GM10248 (cell line): ENCODE measurements at regions not wholly inside any gene's neighbourhood (a gene's known extent, or its start where the extent isn't known, plus 50 kb on each side); places are given as distances from the start of the nearest gene placed in this dataset.

Source experiments
- CTCF ChIA-PET: fragments of 300-600 bp; sonication (Branson Sonifier 250); formaldehyde crosslinking; extraction: SDS; loops from one replicate; lab custom pipeline; 2021; ENCODE audit warnings: antibody characterized with exemption; lab: Yijun Ruan, JAX
- POLR2A ChIA-PET: fragments of 350-650 bp; sonication (Branson Sonifier 250); formaldehyde crosslinking; extraction: SDS; loops from one replicate; lab custom pipeline; 2020; ENCODE audit warnings: antibody characterized with exemption; lab: Yijun Ruan, JAX
- DNase-seq: peaks from one replicate; pipeline ENCODE4 v3.0.0; 2012; ENCODE audit errors: extremely low spot score
- TF ChIP-seq, protein P1 (sequence below): IDR thresholded peaks from 2 replicates; pipeline ENCODE4 v1.5.1; 2012; ENCODE audit warnings: mild to moderate bottlenecking, low read depth; ENCODE audit errors: extremely low read depth, missing control alignments, control extremely low read depth

DNA sequence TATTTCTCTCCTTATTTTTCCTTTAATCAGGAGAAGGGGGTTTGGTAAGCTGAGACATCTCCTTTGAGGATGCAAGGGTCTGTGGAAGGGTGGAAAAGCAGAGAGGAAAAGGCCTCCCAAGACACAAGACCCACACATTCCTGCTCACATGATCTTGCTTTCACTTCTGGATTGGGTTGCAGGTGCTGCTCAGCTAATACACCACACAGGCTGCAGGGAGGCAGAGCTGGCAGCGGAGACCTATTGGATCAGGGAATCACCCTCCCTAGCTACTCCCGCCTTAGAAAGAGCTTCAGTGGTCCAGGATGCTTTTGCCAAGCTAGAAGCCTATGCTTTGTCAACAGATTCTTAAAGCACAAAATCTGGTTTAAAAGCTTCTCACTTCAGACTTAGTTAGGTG lies 87.6 kb upstream of the IL33 start:
- DNase-seq: no peak
- CTCF ChIA-PET: interaction anchor here (0.8 to 1.2 kb wide), 3 partner anchors 15 to 178 kb away, joined by 3 to 4 read pairs (median 3); no protein-coding TSS in a partner anchor
- TF ChIP-seq, protein P1, sequence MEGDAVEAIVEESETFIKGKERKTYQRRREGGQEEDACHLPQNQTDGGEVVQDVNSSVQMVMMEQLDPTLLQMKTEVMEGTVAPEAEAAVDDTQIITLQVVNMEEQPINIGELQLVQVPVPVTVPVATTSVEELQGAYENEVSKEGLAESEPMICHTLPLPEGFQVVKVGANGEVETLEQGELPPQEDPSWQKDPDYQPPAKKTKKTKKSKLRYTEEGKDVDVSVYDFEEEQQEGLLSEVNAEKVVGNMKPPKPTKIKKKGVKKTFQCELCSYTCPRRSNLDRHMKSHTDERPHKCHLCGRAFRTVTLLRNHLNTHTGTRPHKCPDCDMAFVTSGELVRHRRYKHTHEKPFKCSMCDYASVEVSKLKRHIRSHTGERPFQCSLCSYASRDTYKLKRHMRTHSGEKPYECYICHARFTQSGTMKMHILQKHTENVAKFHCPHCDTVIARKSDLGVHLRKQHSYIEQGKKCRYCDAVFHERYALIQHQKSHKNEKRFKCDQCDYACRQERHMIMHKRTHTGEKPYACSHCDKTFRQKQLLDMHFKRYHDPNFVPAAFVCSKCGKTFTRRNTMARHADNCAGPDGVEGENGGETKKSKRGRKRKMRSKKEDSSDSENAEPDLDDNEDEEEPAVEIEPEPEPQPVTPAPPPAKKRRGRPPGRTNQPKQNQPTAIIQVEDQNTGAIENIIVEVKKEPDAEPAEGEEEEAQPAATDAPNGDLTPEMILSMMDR: no peak
- POLR2A ChIA-PET: no interaction called here

DNA sequence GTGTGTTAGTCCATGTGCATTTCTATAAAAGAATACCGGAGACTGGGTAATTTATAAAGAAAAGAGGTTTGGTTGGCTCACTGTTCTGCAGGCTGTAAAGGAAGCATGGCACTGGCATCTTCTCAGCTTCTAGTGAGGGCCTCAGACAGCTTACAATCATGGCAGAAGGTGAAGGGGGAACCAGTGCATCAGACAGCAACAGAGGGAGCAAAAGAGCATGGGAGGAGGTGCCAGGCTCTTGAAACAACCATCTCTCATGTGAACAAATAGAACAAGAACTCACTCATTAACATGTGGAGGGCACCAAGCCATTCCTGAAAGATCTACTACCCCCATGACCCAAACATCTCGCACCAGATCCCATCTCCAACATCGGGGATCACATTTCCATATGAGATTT lies 89.2 kb upstream of the IL33 start:
- ChIA-PET POLR2A (no interaction called here), CTCF (interaction anchor here (0.9 kb wide), 1 partner anchor 20 kb away, joined by 3 read pairs; no protein-coding TSS in a partner anchor)
- no peak for DNase-seq
- TF ChIP-seq, protein P1: no peak

DNA sequence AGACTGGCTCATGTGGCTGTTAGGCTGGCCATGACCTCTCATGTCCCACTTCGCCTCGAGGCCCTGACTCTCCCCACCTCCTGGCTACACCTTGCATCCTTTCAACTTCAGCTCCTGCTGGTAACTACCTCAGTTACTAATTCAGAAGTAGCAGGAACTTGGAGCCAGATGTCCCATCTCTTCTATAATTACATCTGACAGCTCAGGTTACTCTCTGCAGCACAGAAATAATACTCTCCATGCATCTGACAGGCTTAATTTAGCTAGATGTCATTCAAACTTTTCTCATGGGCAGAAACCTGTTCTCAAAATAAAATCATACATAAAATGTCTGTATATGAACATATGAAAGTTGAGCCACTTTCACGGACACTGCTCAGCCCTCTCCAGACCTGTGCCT lies 92.2 kb upstream of the IL33 start:
- POLR2A ChIA-PET: no interaction called here
- no peak for DNase-seq
- TF ChIP-seq, protein P1: no peak
- CTCF ChIA-PET: no interaction called here

DNA sequence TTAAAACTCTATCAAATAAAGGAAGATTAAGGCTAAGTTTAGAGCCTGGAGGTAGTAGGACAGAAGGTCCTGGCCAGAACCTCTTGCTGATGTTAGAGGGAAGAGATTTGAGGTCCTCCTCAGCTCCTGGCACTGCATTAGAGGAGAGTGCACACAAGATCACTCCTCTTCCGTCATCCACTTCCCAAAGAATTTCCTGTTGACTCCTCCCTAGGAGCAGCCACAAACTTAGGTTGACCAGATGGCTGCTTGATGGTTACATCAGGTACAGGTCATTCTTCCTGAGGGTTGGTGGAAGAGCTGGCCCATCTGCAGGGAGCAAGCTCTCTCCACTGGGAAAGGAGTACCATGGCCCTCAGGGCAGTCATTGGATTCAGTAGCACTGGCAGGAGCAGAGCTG lies 93.9 kb upstream of the IL33 start:
- ChIA-PET CTCF (interaction anchor here (1.2 to 1.9 kb wide), 2 partner anchors 47 to 67 kb away, joined by 3 to 4 read pairs; no protein-coding TSS in a partner anchor), POLR2A (no interaction called here)
- TF ChIP-seq, protein P1: no peak

DNA sequence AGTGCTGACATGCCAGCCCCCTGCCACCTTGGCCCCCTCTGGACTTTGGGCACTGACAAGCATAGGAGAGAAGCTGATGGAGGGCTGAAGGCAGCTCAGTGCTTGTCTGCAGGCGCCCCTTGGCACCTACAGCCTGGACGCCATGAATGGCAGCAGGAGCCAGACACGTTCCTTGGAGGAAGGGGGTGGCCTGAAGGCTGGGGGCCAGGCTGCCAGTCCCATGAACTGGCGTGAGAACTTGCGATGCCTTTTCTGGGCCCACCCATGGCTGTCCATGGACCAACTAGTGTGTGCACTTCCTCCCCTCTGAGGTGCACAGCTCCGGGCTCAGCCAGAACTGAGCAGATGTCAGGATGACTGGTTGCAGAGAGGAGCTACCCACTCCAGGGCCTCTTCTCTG lies 99.0 kb upstream of the RANBP6 start:
- CTCF ChIA-PET: no interaction called here
- TF ChIP-seq, protein P1: no peak
- no peak for DNase-seq
- POLR2A ChIA-PET: no interaction called here

More for the DNA sequence above, 93.9 kb upstream of the IL33 start:
- DNase-seq: no peak

DNA sequence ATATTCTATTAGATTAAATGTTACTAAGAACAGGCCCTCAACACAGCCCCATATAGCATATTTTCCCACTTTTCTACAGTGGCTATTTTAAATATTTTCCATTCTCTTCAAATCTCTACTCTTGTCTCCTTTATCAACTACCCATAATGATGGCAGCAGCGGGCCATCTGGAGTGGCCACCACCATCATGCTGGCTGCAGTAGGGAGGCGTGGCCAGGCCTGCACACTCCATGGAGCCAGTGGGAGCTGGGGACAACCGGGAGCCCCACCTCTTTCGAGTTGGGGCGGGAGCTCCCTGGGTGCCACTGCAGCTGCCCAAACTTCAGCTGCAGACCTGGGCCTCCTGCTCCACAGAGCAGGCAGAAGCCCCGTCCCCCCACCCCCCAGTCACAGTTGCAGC lies 98.4 kb upstream of the RANBP6 start:
- TF ChIP-seq, protein P1: no peak
- ChIA-PET CTCF (no interaction called here), POLR2A (no interaction called here)
- DNase-seq: no peak

DNA sequence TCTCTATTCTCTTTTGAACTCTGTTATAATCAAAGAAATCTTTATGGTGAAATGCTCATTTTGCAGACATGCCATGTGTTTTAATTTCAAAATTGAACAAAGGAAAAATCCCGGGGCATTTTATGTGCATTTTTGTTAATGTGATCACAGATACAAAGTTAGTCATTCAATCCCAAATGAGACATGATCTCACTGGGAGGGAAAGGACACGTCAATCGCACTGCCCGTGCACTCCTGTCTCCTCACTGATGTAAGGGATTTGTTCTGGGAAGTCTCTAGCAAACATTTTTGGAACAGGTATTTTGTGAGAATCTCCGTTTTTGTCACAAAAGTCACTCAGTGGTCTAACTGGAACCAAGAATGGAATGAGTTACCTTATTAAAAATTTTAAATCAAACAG lies 97.9 kb upstream of the RANBP6 start:
- TF ChIP-seq, protein P1: no peak
- CTCF ChIA-PET: interaction anchor here (1.0 to 1.9 kb wide), 2 partner anchors 24 to 32 kb away, joined by 3 to 4 read pairs; no protein-coding TSS in a partner anchor
- no peak for DNase-seq
- POLR2A ChIA-PET: no interaction called here
